ENCODE measurements at regions not wholly inside any gene's neighbourhood (a gene's known extent, or its start where the extent isn't known, plus 50 kb on each side); places are given as distances from the start of the nearest gene placed in this dataset.

- TF ChIP-seq E4F1 (IDR thresholded peaks at IDR 0.05; ENCODE audit: borderline replicate concordance, partially characterized antibody), result no peak
Observed at GRCh38 chr12:28980436-28980835, 168.6 kb upstream of the FAR2 start (continued).

- BruUV-seq (replicated peaks), result no TSS peak
- no peak for FAIRE-seq
- no peak for DNase-seq (ENCODE audit: low read depth, low spot score)
Observed at GRCh38 chr12:28987538-28988324, 161.3 kb upstream of the FAR2 start.

More at GRCh38 chr12:28987538-28988324, 161.3 kb upstream of the FAR2 start:
- H4K20me1 ChIP-seq (ENCODE audit: control insufficient read depth, insufficient read depth), result no peaks in the 10 kb centered on the region
- H3K4me1 ChIP-seq (ENCODE audit: control insufficient read depth, insufficient read depth, low read length), result no peaks in the 10 kb centered on the region
- no peak overlapping the region for H3K4me3 ChIP-seq
- 30% methylated on average over 5 of the region's 5 CpGs for WGBS (ENCODE audit: insufficient coverage, insufficient replicate concordance, low lambda C conversion rate, missing lambda C conversion rate)
- CTCF ChIA-PET, result interaction anchor here (0.6 kb wide), 1 partner anchor 8 kb away, joined by 3 read pairs; no protein-coding TSS in a partner anchor
- intact Hi-C loops (cut with micrococcal nuclease; ENCODE audit: unreplicated experiment) (no loop called here), in situ Hi-C loops (cut with MboI) (no loop called here)
- TF ChIP-seq GABPA (IDR thresholded peaks at IDR 0.05; ENCODE audit: low read depth) (no peak), ZNF24 (IDR thresholded peaks at IDR 0.05) (no peak), RAD21 (IDR thresholded peaks at IDR 0.05; ENCODE audit: insufficient read depth, low read depth, low read length) (no peak), TAF1 (IDR thresholded peaks at IDR 0.05; ENCODE audit: borderline replicate concordance, low read depth, low read length) (no peak), POU2F2 (IDR thresholded peaks at IDR 0.05; ENCODE audit: borderline replicate concordance, low read depth, low read length) (no peak), ZNF274 (IDR thresholded peaks at IDR 0.05; ENCODE audit: insufficient read depth, insufficient read length) (no peak), KAT2A (conservative IDR thresholded peaks at IDR 0.05; ENCODE audit: control insufficient read depth, low read depth, low read length) (no peak), E2F4 (IDR thresholded peaks at IDR 0.05; ENCODE audit: low read depth, low read length) (no peak), SIN3A (IDR thresholded peaks at IDR 0.05; ENCODE audit: low read depth, low read length) (no peak), IRF4 (IDR thresholded peaks at IDR 0.05; ENCODE audit: low read depth, low read length) (no peak), MTA3 (IDR thresholded peaks at IDR 0.05; ENCODE audit: borderline replicate concordance, low read length) (no peak), TCF12 (IDR thresholded peaks at IDR 0.05; ENCODE audit: low read depth, low read length) (no peak), ZBTB33 (IDR thresholded peaks at IDR 0.05) (no peak), BCLAF1 (IDR thresholded peaks at IDR 0.05) (no peak)
- H3K27ac ChIP-seq (ENCODE audit: control insufficient read depth, insufficient read depth), result no peak overlapping the region
- H3K27me3 ChIP-seq (replicated peaks in 1 of 2; ENCODE audit: control insufficient read depth in 2 of 2, insufficient read depth in 2 of 2, low read length in 1 of 2), result no peaks in the 10 kb centered on the region
- no peak overlapping the region for H3K9ac ChIP-seq (ENCODE audit: control insufficient read depth, insufficient read depth, low read length)
- RAD21 ChIA-PET (ENCODE audit: unreplicated experiment), result no interaction called here
- H3K79me2 ChIP-seq (ENCODE audit: control insufficient read depth, insufficient read depth, low read length), result no peaks in the 10 kb centered on the region
- no peaks in the 10 kb centered on the region for H3K36me3 ChIP-seq (ENCODE audit: control insufficient read depth in 2 of 2, insufficient read depth in 2 of 2, low read length in 1 of 2)
- SMC1A ChIA-PET (ENCODE audit: uncharacterized antibody, unreplicated experiment), result no interaction called here
- no peak overlapping the region for H2AFZ ChIP-seq (ENCODE audit: control insufficient read depth, low read depth, low read length)
- ATAC-seq, result no peak
- H3K9me3 ChIP-seq (replicated peaks; ENCODE audit: control insufficient read depth, insufficient read depth, low read length), result no peaks in the 10 kb centered on the region
- no peak overlapping the region for H3K4me2 ChIP-seq (ENCODE audit: control insufficient read depth, insufficient read depth)
- POLR2A ChIA-PET, result no interaction called here
